ENCODE measurements at regions not wholly inside any gene's neighbourhood (a gene's known extent, or its start where the extent isn't known, plus 50 kb on each side); places are given as distances from the start of the nearest gene placed in this dataset.

DNA sequence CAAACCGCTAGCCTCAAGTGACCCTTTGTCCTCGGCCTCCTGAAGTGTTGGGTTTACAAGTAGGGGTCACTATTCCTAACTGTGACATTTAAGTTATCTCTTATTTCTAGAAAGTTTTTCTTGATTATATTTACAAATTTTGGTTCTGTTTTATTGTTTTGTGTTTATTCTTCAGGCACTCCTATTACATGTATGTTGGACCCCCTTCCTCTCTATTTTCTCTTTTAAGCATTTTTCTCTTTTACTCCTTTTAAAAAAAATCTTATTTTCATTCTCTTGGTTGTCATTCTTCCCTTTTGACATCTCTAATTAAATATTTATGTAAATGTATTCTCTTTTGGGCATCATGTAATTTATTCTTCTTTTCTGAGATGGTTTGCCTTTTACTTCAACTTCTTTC is 50.4 kb upstream of the MAP3K7 start:
- peaks cover 0 to 17% (median 10%) of the 10 kb centered on the region in 12 donors for H3K9me3 ChIP-seq
- no peak for ATAC-seq
- TF ChIP-seq POLR2A (IDR thresholded peaks at IDR 0.05): no peak
- TF ChIP-seq, protein P1, sequence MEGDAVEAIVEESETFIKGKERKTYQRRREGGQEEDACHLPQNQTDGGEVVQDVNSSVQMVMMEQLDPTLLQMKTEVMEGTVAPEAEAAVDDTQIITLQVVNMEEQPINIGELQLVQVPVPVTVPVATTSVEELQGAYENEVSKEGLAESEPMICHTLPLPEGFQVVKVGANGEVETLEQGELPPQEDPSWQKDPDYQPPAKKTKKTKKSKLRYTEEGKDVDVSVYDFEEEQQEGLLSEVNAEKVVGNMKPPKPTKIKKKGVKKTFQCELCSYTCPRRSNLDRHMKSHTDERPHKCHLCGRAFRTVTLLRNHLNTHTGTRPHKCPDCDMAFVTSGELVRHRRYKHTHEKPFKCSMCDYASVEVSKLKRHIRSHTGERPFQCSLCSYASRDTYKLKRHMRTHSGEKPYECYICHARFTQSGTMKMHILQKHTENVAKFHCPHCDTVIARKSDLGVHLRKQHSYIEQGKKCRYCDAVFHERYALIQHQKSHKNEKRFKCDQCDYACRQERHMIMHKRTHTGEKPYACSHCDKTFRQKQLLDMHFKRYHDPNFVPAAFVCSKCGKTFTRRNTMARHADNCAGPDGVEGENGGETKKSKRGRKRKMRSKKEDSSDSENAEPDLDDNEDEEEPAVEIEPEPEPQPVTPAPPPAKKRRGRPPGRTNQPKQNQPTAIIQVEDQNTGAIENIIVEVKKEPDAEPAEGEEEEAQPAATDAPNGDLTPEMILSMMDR (IDR thresholded peaks at IDR 0.05): no peak
- H3K36me3 ChIP-seq: no peaks in the 10 kb centered on the region
- WGBS, 4 donors: 93 to 97% (median 94%) methylated on average over 2 of the region's 2 CpGs
- no peak for DNase-seq
- H3K4me1 ChIP-seq: no peaks in the 10 kb centered on the region
- peaks cover 0 to 6% (median 0%) of the 10 kb centered on the region in 9 donors for H3K27me3 ChIP-seq
- no peak overlapping the region for H3K4me3 ChIP-seq
- intact Hi-C loops (cut with DNase I): no loop called here
- no peak overlapping the region for H3K27ac ChIP-seq

Small RNA genes in the stretch of these regions (microRNA-seq; reads per million reads assigned to microRNA genes)
- gene MIR4643: 0 reads per million in 4 donors
